Lower lobe of right lung (tissue), 2 donors: ENCODE measurements at regions not wholly inside any gene's neighbourhood (a gene's known extent, or its start where the extent isn't known, plus 50 kb on each side); places are given as distances from the start of the nearest gene placed in this dataset.

Experiments
- ATAC-seq, 2 donors: fragments of 200-7000 bp; cut with Tn5 transposase; one replicate each; pipeline ENCODE4 v1.9.1; 2020 to 2022; ENCODE audit warnings: mild to moderate bottlenecking in 2 of 2, moderate library complexity in 2 of 2
- DNase-seq: peaks from one replicate; pipeline ENCODE4 v3.0.0-alpha.2; 2020
- H3K27ac ChIP-seq: fragments of 200-600 bp; one replicate; pipeline ENCODE4 v1.8.0; 2022
- H3K27me3 ChIP-seq: fragments of 200-600 bp; one replicate; pipeline ENCODE4 v1.8.0; 2022; ENCODE audit warnings: low read depth
- H3K36me3 ChIP-seq: fragments of 200-600 bp; one replicate; pipeline ENCODE4 v1.8.0; 2022; ENCODE audit warnings: mild to moderate bottlenecking
- H3K4me1 ChIP-seq: fragments of 200-600 bp; one replicate; pipeline ENCODE4 v1.8.0; 2022
- H3K4me3 ChIP-seq: fragments of 200-600 bp; one replicate; pipeline ENCODE4 v1.8.0; 2022; ENCODE audit warnings: mild to moderate bottlenecking
- H3K9me3 ChIP-seq: fragments of 200-600 bp; one replicate; pipeline ENCODE4 v1.8.0; 2022
- CTCF ChIP-seq: fragments of 200-600 bp; IDR thresholded peaks from one replicate; pipeline ENCODE4 v1.8.0; 2022; ENCODE audit warnings: antibody characterized with exemption, mild to moderate bottlenecking
- intact Hi-C: fragments of 100-400 bp; cut with DNase I; formaldehyde crosslinking; loops from one replicate; pipeline ENCODE4 v1.11.0; 2022
- donor health status: DM: no; HTN: yes; CAD: no; lungs with severe emphysema.

GRCh38 chr17:14752011-14752410 is 451.1 kb downstream of the HS3ST3B1 start:
- no peak for ATAC-seq
- TF ChIP-seq CTCF = no peak
- intact Hi-C loops = no loop called here

GRCh38 chr17:14750866-14751265 is 450.0 kb downstream of the HS3ST3B1 start:
- TF ChIP-seq CTCF = no peak
- Histone ChIP-seq H3K27ac (no peak overlapping the region), H3K27me3 (no peaks in the 10 kb centered on the region), H3K4me3 (no peak overlapping the region), H3K9me3 (no peaks in the 10 kb centered on the region), H3K36me3 (no peaks in the 10 kb centered on the region), H3K4me1 (no peaks in the 10 kb centered on the region)
- ATAC-seq = no peak
- intact Hi-C loops = no loop called here
- DNase-seq = no peak

More at GRCh38 chr17:14752011-14752410, 451.1 kb downstream of the HS3ST3B1 start:
- Histone ChIP-seq H3K9me3 (no peaks in the 10 kb centered on the region), H3K27ac (no peak overlapping the region), H3K4me1 (no peaks in the 10 kb centered on the region), H3K27me3 (no peaks in the 10 kb centered on the region), H3K36me3 (no peaks in the 10 kb centered on the region), H3K4me3 (no peak overlapping the region)
- DNase-seq = no peak

- no peak overlapping the region for H3K27ac ChIP-seq
- no peaks in the 10 kb centered on the region for H3K4me1 ChIP-seq
- ATAC-seq (no peak), DNase-seq (no peak)
- intact Hi-C loops = no loop called here
- H3K36me3 ChIP-seq = no peaks in the 10 kb centered on the region
- no peaks in the 10 kb centered on the region for H3K9me3 ChIP-seq
- no peak overlapping the region for H3K4me3 ChIP-seq
- TF ChIP-seq CTCF = no peak
- no peaks in the 10 kb centered on the region for H3K27me3 ChIP-seq
Measured at GRCh38 chr17:14749269-14749668, 448.4 kb downstream of the HS3ST3B1 start.

- peak; percentile 62 to 64 for ATAC-seq
- H3K36me3 ChIP-seq = no peaks in the 10 kb centered on the region
- no peak overlapping the region for H3K4me3 ChIP-seq
- peak; percentile 67 for DNase-seq
- TF ChIP-seq CTCF = no peak
- no peaks in the 10 kb centered on the region for H3K27me3 ChIP-seq
- H3K4me1 ChIP-seq = no peaks in the 10 kb centered on the region
- intact Hi-C loops = no loop called here
- H3K9me3 ChIP-seq = no peaks in the 10 kb centered on the region
- no peak overlapping the region for H3K27ac ChIP-seq
Measured at GRCh38 chr17:14748036-14748710, 447.3 kb downstream of the HS3ST3B1 start.

- ATAC-seq (peak; percentile 10 to 13), DNase-seq (no peak)
- Histone ChIP-seq H3K9me3 (no peaks in the 10 kb centered on the region), H3K4me3 (no peak overlapping the region), H3K27me3 (no peaks in the 10 kb centered on the region), H3K36me3 (no peaks in the 10 kb centered on the region), H3K4me1 (no peaks in the 10 kb centered on the region), H3K27ac (peak overlapping the region; percentile 58)
- intact Hi-C loops = no loop called here
- TF ChIP-seq CTCF = no peak
Measured at GRCh38 chr17:14747603-14747950, 446.7 kb downstream of the HS3ST3B1 start.
